K562 (cell line): ENCODE measurements at regions not wholly inside any gene's neighbourhood (a gene's known extent, or its start where the extent isn't known, plus 50 kb on each side); places are given as distances from the start of the nearest gene placed in this dataset.
A peak's percentile ranks its signal among the peaks of the same experiment; 100 is the strongest.

Experiments
- ATAC-seq: fragments of 200-7000 bp; cut with Tn5 transposase; 3 replicates; pipeline ENCODE4 v1.9.1; 2020; ENCODE audit warnings: moderate library complexity
- BruUV-seq: library from RNA; stranded (reverse); fragments of 400-500 nt; replicated peaks from 2 replicates; lab custom pipeline; 2021; lab: Mats Ljungman, UMichigan
- CTCF ChIA-PET: fragments of 300-600 bp; formaldehyde crosslinking; extraction: SDS; loops from one replicate; lab custom pipeline; 2021; ENCODE audit warnings: low intra/inter-chr PET ratio; lab: Yijun Ruan, JAX
- POLR2A ChIA-PET: fragments of 300-600, 350-650 bp; sonication (Branson Sonifier 250); formaldehyde crosslinking; extraction: SDS; loops from one replicate; lab custom pipeline; 2021; ENCODE audit warnings: antibody characterized with exemption, inconsistent platforms; lab: Yijun Ruan, JAX
- DNase-seq, 4 experiments: peaks; one replicate each; pipeline versions ENCODE4 v3.0.0 to v3.0.0-alpha.2; 2011 to 2018; ENCODE audit warnings: low spot score in 3 of 4, mixed read lengths in 3 of 4; ENCODE audit errors: extremely low read depth in 1 of 4
- FAIRE-seq: peaks from 2 replicates; lab custom pipeline; 2011; peaks lifted over from hg19 to GRCh38; lab: Jason Lieb, UNC
- H2AFZ ChIP-seq: 2 replicates; pipeline ENCODE4 v1.6.0; 2011; ENCODE audit warnings: low read depth, low read length, control low read depth, inconsistent platforms
- H3K27ac ChIP-seq: fragments of 200-600 bp; 3 replicates; pipeline ENCODE4 v1.8.0; 2011; ENCODE audit warnings: low read depth, mild to moderate bottlenecking, control low read depth, inconsistent platforms, low read length, moderate library complexity, mixed read lengths; ENCODE audit errors: extremely low read depth
- H3K27me3 ChIP-seq, 2 experiments: fragments of 300-600 bp in 1 of 2; 2 replicates in 1 of 2; 3 replicates in 1 of 2; pipeline versions ENCODE4 v1.6.0 to v1.8.0; 2011; ENCODE audit warnings: inconsistent platforms in 2 of 2, low read length in 2 of 2, mild to moderate bottlenecking in 1 of 2, mixed read lengths in 1 of 2, moderate library complexity in 1 of 2; ENCODE audit not compliant: control insufficient read depth in 2 of 2, insufficient read depth in 2 of 2
- H3K36me3 ChIP-seq: fragments of 300-600 bp; 3 replicates; pipeline ENCODE4 v1.8.0; 2011; ENCODE audit warnings: mild to moderate bottlenecking, low read length, inconsistent platforms; ENCODE audit not compliant: control insufficient read depth, insufficient read depth
- H3K4me1 ChIP-seq, 2 experiments: fragments of 200-600 bp in 1 of 2; replicated peaks in 1 of 2; 2 replicates in 1 of 2; 3 replicates in 1 of 2; pipeline versions ENCODE4 v1.5.1 to v1.8.0; 2011; ENCODE audit warnings: inconsistent platforms in 2 of 2, low read length in 2 of 2, mild to moderate bottlenecking in 1 of 2, mixed read lengths in 1 of 2, moderate library complexity in 1 of 2; ENCODE audit not compliant: control insufficient read depth in 2 of 2, insufficient read depth in 2 of 2
- H3K4me2 ChIP-seq: 2 replicates; pipeline ENCODE4 v1.6.1; 2011; ENCODE audit warnings: low read length, control low read depth, inconsistent platforms, mixed read lengths; ENCODE audit not compliant: insufficient read depth
- H3K4me3 ChIP-seq: fragments of 200-600 bp; sonication (generic), shearing (Covaris generic); 2 replicates; pipeline ENCODE4 v1.5.1; 2016; ENCODE audit warnings: control low read depth, inconsistent platforms
- H3K79me2 ChIP-seq: fragments of 200-600 bp; 3 replicates; pipeline ENCODE4 v1.8.0; 2011; ENCODE audit warnings: low read length, inconsistent platforms; ENCODE audit not compliant: control insufficient read depth, insufficient read depth
- H3K9ac ChIP-seq, 2 experiments: 2 replicates each; pipeline versions ENCODE4 v1.6.0 to v1.6.1; 2011; ENCODE audit warnings: low read depth in 2 of 2, low read length in 2 of 2, control low read depth in 1 of 2, inconsistent platforms in 1 of 2, mild to moderate bottlenecking in 1 of 2, mixed read lengths in 1 of 2; ENCODE audit not compliant: insufficient read depth in 1 of 2
- H3K9me1 ChIP-seq: one replicate; pipeline ENCODE4 v1.6.0; 2011; ENCODE audit warnings: inconsistent platforms, mild to moderate bottlenecking, low read length, moderate library complexity; ENCODE audit not compliant: control insufficient read depth, insufficient read depth
- H3K9me3 ChIP-seq: replicated peaks from 2 replicates; pipeline ENCODE4 v1.5.1; 2011; ENCODE audit warnings: low read depth, low read length, inconsistent platforms; ENCODE audit not compliant: control insufficient read depth, insufficient read depth
- H4K20me1 ChIP-seq: replicated peaks from 2 replicates; pipeline ENCODE4 v1.6.1; 2011; ENCODE audit warnings: low read length, inconsistent platforms, mixed read lengths; ENCODE audit not compliant: control insufficient read depth, insufficient read depth
- CTCF ChIP-seq, 3 experiments: IDR thresholded peaks in 2 of 3; conservative IDR thresholded peaks in 1 of 3; 2 replicates each; pipeline ENCODE4 v1.5.1; 2011 to 2012; ENCODE audit warnings: low read length in 3 of 3, mild to moderate bottlenecking in 3 of 3, control low read depth in 2 of 3, improper control_type of control experiment in 1 of 3, inconsistent platforms in 1 of 3, low read depth in 1 of 3, mixed read lengths in 1 of 3, moderate library complexity in 1 of 3; ENCODE audit not compliant: insufficient read depth in 2 of 3
- DEAF1 ChIP-seq: fragments of 450-650 bp; formaldehyde crosslinking; IDR thresholded peaks from 2 replicates; pipeline ENCODE4 v1.4.0; 2020; ENCODE audit warnings: mild to moderate bottlenecking, moderate library complexity
- THRAP3 ChIP-seq: fragments of 450-650 bp; IDR thresholded peaks from 2 replicates; pipeline ENCODE4 v1.6.1; 2016; ENCODE audit warnings: mild to moderate bottlenecking, inconsistent platforms, borderline replicate concordance
- TSHZ1 ChIP-seq: fragments of 250-450 bp; sonication (Bioruptor Pico); IDR thresholded peaks from 2 replicates; pipeline ENCODE4 v1.4.0; 2020; ENCODE audit warnings: mild to moderate bottlenecking, moderate library complexity
- WGBS: fragments of 100-300 bp; shearing (Covaris generic); methylation state at CpG from one replicate; pipeline ENCODE4 v1.1.6; 2016; ENCODE audit warnings: low coverage, mixed read lengths; ENCODE audit not compliant: insufficient coverage; ENCODE audit errors: missing lambda C conversion rate; 5-methylcytosine and 5-hydroxymethylcytosine counted together
- in situ Hi-C: fragments of 300-500 bp; cut with MboI; formaldehyde crosslinking; loops from 4 replicates; pipeline ENCODE4 v1.15.0; 2018; ENCODE audit warnings: inconsistent platforms, mixed read lengths
- intact Hi-C: fragments of 100-400 bp; cut with micrococcal nuclease; formaldehyde crosslinking; loops from 2 replicates; pipeline ENCODE4 v1.14.2; 2022

- no peaks in the 10 kb centered on the region for H3K9me1 ChIP-seq
- BruUV-seq, result no TSS peak
- no peak for TF ChIP-seq TSHZ1
- peak in 2 of 3 experiments; percentile 11 to 12; a peak in 2 of 6 replicates for TF ChIP-seq CTCF (IDR thresholded peaks at IDR 0.05 in 2 of 3, conservative IDR thresholded peaks at IDR 0.05 in 1 of 3; ENCODE audit: insufficient read depth in 2 of 3, low read depth in 1 of 3, low read length in 3 of 3)
- TF ChIP-seq THRAP3, result no peak
- TF ChIP-seq DEAF1 (CRISPR knock-in tag), result no peak
- TF ChIP-seq, all 486 proteins: peak for 1
- no peak overlapping the region for H2AFZ ChIP-seq
- ChIA-PET CTCF (interaction anchor here (0.5 kb wide), 1 partner anchor 44 kb away, joined by 3 read pairs; no protein-coding TSS in a partner anchor), POLR2A (interaction anchor here (0.6 kb wide), 1 partner anchor 1357 kb away, joined by 3 read pairs; no protein-coding TSS in a partner anchor)
- intact Hi-C loops, result no loop called here
- H3K4me1 ChIP-seq, result no peaks in the 10 kb centered on the region
- H3K27ac ChIP-seq, result no peak overlapping the region
- no peaks in the 10 kb centered on the region for H3K36me3 ChIP-seq
- no peak for FAIRE-seq
- no peaks in the 10 kb centered on the region; the same call in 1 of the 2 replicates for H3K9me3 ChIP-seq
- DNase-seq, result no peak
- H3K4me3 ChIP-seq, result no peak overlapping the region
- no peaks in the 10 kb centered on the region for H3K27me3 ChIP-seq
- WGBS, result 63% methylated on average over 7 of the region's 7 CpGs
- ATAC-seq, result no peak
- in situ Hi-C loops, result no loop called here
- no peaks in the 10 kb centered on the region for H3K79me2 ChIP-seq
- H3K4me2 ChIP-seq, result no peak overlapping the region
- no peaks in the 10 kb centered on the region for H4K20me1 ChIP-seq
- no peak overlapping the region for H3K9ac ChIP-seq
Observed at GRCh38 chr10:5305374-5305773, 59.4 kb upstream of the UCN3 start.
